ENCODE measurements at regions not wholly inside any gene's neighbourhood (a gene's known extent, or its start where the extent isn't known, plus 50 kb on each side); places are given as distances from the start of the nearest gene placed in this dataset.

- TF ChIP-seq CTCF (IDR thresholded peaks at IDR 0.05; ENCODE audit: borderline replicate concordance, extremely low read depth, low read length, poor library complexity, severe bottlenecking): no peak
- no peak for TF ChIP-seq EZH2 (IDR thresholded peaks at IDR 0.05; ENCODE audit: borderline replicate concordance, low read depth, low read length, severe bottlenecking)
These were observed 234.6 kb upstream of the TECRL start for GRCh38 chr4:64643841-64644240.
